NT2/D1 (cell line): ENCODE measurements at regions not wholly inside any gene's neighbourhood (a gene's known extent, or its start where the extent isn't known, plus 50 kb on each side); places are given as distances from the start of the nearest gene placed in this dataset.

Experiments used
- SUZ12 ChIP-seq: IDR thresholded peaks from 2 replicates; pipeline ENCODE4 v1.6.1; 2011; ENCODE audit not compliant: insufficient read length, insufficient read depth; ENCODE audit errors: extremely low read depth
- YY1 ChIP-seq: IDR thresholded peaks from 2 replicates; pipeline ENCODE4 v1.6.1; 2011; ENCODE audit not compliant: insufficient read length, insufficient read depth
- ZNF274 ChIP-seq: IDR thresholded peaks from 2 replicates; pipeline ENCODE4 v1.6.1; 2011; ENCODE audit warnings: mild to moderate bottlenecking, low read depth, low read length

GRCh38 chr3:25037049-25037547 lies 391.0 kb upstream of the RARB start:
- TF ChIP-seq YY1 (no peak), ZNF274 (no peak), SUZ12 (no peak)
